SK-N-MC (cell line): ENCODE measurements at regions not wholly inside any gene's neighbourhood (a gene's known extent, or its start where the extent isn't known, plus 50 kb on each side); places are given as distances from the start of the nearest gene placed in this dataset.

Experiments
- EZH2 ChIP-seq: fragments of 200-600 bp; sonication (generic); IDR thresholded peaks from one replicate; pipeline ENCODE4 v1.6.1; 2017; ENCODE audit warnings: antibody characterized with exemption
- POLR2AphosphoS5 ChIP-seq: IDR thresholded peaks from 2 replicates; pipeline ENCODE4 v1.6.1; 2012; ENCODE audit warnings: mild to moderate bottlenecking, low read depth, low read length, borderline replicate concordance

DNA sequence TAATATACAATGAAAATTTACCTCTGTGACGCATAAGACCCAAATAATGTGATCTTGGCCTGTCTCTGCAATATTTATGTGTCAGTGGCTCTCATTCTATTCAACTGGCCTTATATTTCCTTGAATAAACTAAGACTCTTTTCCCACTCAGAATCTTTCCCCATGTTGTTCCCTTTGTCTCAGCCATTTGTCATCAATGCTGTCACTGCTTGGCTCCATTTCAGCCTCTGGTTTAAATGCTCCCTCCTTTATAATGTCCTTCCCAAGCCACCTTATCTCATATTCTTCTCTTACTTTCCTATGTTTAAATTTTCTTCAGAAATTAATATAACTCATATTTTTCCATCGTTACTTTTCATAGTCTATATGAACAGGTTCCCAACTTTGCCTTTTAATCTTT, 158.3 kb upstream of the DTNA start:
- TF ChIP-seq EZH2: no peak
- TF ChIP-seq POLR2AphosphoS5: no peak
